Small intestine (tissue), 7 donors: ENCODE measurements at regions not wholly inside any gene's neighbourhood (a gene's known extent, or its start where the extent isn't known, plus 50 kb on each side); places are given as distances from the start of the nearest gene placed in this dataset.
"Not testable (repeated sequence)": the region's sequence is repeated elsewhere in the genome, so short reads cannot be mapped to it uniquely, and the experiment has no call there.

Experiments used
- DNase-seq, 2 donors: peaks; one replicate each; pipeline versions ENCODE4 v3.0.0 to v3.0.0-alpha.2; 2013
- FAIRE-seq: peaks from 2 replicates; lab custom pipeline; 2012; peaks lifted over from hg19 to GRCh38; lab: Jason Lieb, UNC
- H3K27ac ChIP-seq, 3 donors: one replicate each; pipeline ENCODE4 v1.5.1; 2013; ENCODE audit warnings: low read length in 2 of 3, mild to moderate bottlenecking in 2 of 3, control low read depth in 1 of 3, inconsistent platforms in 1 of 3, low read depth in 1 of 3, moderate library complexity in 1 of 3
- H3K27me3 ChIP-seq, 3 donors: one replicate each; pipeline ENCODE4 v1.6.1; 2013; ENCODE audit warnings: low read length in 3 of 3, inconsistent platforms in 1 of 3; ENCODE audit not compliant: control insufficient read depth in 3 of 3, insufficient read depth in 3 of 3
- H3K36me3 ChIP-seq, 3 donors: one replicate each; pipeline ENCODE4 v1.6.1; 2013; ENCODE audit warnings: low read length in 3 of 3, inconsistent platforms in 1 of 3, low read depth in 1 of 3, mild to moderate bottlenecking in 1 of 3, moderate library complexity in 1 of 3; ENCODE audit not compliant: control insufficient read depth in 3 of 3, insufficient read depth in 2 of 3
- H3K4me1 ChIP-seq, 3 donors: one replicate each; pipeline ENCODE4 v1.6.1; 2013; ENCODE audit warnings: low read length in 2 of 3, inconsistent platforms in 1 of 3, low read depth in 1 of 3, mild to moderate bottlenecking in 1 of 3, moderate library complexity in 1 of 3; ENCODE audit not compliant: control insufficient read depth in 3 of 3, insufficient read depth in 2 of 3
- H3K4me3 ChIP-seq, 3 donors: one replicate each; pipeline ENCODE4 v1.5.1; 2013; ENCODE audit warnings: low read length in 3 of 3, control low read depth in 1 of 3, inconsistent platforms in 1 of 3, low read depth in 1 of 3, mild to moderate bottlenecking in 1 of 3, moderate library complexity in 1 of 3
- H3K9me3 ChIP-seq, 2 donors: one replicate each; pipeline ENCODE4 v1.6.1; 2013; ENCODE audit warnings: low read depth in 1 of 2, low read length in 1 of 2; ENCODE audit not compliant: control insufficient read depth in 2 of 2, insufficient read depth in 1 of 2
- WGBS, 3 donors: extraction: QIAGEN DNeasy Blood & Tissue Kit; methylation state at CpG; one replicate each; pipeline ENCODE4 v1.1.7; 2013; 5-methylcytosine and 5-hydroxymethylcytosine counted together
- donor health status: healthy with polysubstance abuse.
- donor health status: control.
- donor health status: control.
- donor health status: Bipolar disorder and iron deficiency.
- donor health status: healthy.

DNA sequence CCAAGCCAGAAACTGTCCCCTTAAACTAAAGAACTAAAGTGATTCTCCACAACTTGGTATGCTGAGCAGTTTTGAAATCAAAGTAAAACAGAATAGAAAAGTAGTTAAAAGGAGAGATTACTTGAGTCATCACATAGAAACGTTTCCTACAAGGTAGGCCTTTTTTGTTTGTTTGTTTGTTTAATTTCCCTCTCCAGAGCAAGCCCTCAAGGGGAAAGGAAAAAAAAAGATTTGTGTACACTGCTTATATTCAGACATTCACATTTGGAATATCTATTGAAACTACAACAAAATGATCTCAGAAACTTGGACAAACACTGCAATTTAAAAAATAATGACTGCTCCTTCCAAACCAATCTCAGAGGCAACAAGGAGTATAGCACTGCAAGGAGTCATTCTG, 304.7 kb upstream of the NREP start:
- Histone ChIP-seq H3K27me3 (no peaks in the 10 kb centered on the region), H3K4me1 (no peaks in the 10 kb centered on the region), H3K27ac (no peak overlapping the region), H3K36me3 (no peaks in the 10 kb centered on the region), H3K9me3 (no peaks in the 10 kb centered on the region), H3K4me3 (no peak overlapping the region)
- FAIRE-seq (no peak), DNase-seq (no peak)
- WGBS, 3 donors: 3 to 15% (median 13%) methylated on average over 1 of the region's 1 CpG

DNA sequence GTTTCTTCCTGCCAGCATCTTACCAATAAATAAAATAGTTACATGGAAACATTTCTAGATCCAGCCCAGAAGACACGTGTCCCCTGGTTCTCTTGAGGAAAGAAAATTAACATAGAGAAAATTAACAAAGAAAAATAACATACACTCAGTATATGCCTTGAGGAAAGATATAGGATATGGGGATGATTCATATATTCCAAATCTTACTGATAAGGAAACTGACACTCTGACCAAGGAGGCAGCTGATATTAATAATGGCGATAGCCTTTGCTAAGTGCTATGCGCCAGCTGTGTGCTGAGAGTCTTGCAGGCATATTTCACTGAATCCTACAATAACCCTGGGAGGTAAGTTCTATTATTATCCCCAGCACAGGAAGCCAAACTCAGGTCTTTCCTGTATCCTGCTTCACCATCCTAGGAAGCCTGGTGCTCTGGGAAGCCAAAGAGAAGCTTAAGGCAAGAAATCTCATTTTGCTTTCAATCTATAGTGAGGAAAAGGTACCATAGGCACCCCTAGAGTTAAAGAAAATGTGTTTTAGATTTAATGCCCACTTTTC, 302.7 kb upstream of the NREP start:
- Histone ChIP-seq H3K27ac (no peak overlapping the region), H3K4me3 (no peak overlapping the region), H3K27me3 (no peaks in the 10 kb centered on the region), H3K9me3 (peaks cover 0 to 4% of the 10 kb centered on the region in 2 donors), H3K4me1 (no peaks in the 10 kb centered on the region), H3K36me3 (no peaks in the 10 kb centered on the region)
- DNase-seq (no peak), FAIRE-seq (no peak)
- 71 to 81% (median 72%) methylated on average over 3 of the region's 3 CpGs for WGBS, 3 donors

DNA sequence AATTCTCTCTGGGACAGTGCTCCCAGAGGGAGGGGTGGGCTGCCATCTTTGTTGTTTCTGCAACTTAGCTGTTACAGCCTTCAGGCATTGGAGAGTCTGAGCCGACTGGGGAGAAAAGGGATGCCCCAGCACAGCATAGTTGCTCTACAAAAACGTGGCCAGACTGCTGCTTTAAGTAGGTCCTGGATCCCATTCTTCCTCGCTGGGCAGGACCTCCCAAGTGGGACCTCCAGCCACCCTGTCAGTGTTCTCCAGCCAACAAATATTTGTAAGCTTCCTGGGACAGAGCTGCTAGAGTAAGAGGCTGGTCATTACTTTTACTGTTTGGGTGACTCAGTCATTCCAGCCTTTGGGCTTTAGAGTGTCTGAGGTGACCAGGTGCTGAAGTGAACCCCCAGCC, 292.7 kb upstream of the NREP start:
- H3K4me3 ChIP-seq: no peak overlapping the region

DNA sequence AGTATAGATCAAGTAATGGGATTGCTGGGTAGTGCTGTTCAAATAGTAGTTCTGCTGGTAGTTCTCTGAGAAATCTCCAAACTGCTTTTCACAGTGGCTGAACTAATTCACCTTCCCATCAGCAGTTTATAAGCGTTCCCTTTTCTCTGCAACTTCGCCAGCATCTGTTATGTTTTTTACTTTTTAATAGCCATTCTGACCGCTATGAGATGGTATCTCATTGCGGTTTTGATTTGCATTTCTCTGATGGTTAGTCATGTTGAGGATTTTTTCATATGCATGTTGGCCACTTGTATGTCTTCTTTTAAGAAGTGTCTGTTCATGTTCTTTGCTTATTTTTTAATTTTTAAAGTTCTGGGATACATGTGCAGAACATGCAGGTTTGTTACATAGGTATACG, 279.2 kb upstream of the NREP start:
- H3K4me1 ChIP-seq: no peaks in the 10 kb centered on the region
- H3K9me3 ChIP-seq: no peaks in the 10 kb centered on the region
- 85 to 95% (median 89%) methylated on average over 5 of the region's 5 CpGs for WGBS, 3 donors
- no peak overlapping the region for H3K27ac ChIP-seq
- H3K27me3 ChIP-seq: no peaks in the 10 kb centered on the region
- no peaks in the 10 kb centered on the region for H3K36me3 ChIP-seq
- no peak overlapping the region for H3K4me3 ChIP-seq
- DNase-seq (no peak), FAIRE-seq (no peak)

More for the DNA sequence above, 292.7 kb upstream of the NREP start:
- peaks cover 0 to 19% of the 10 kb centered on the region in 2 donors for H3K9me3 ChIP-seq
- DNase-seq (no peak), FAIRE-seq (no peak)
- no peaks in the 10 kb centered on the region for H3K4me1 ChIP-seq
- no peaks in the 10 kb centered on the region for H3K27me3 ChIP-seq
- H3K36me3 ChIP-seq: no peaks in the 10 kb centered on the region
- WGBS, 3 donors: 51 to 63% (median 55%) methylated on average over 3 of the region's 3 CpGs
- H3K27ac ChIP-seq: no peak overlapping the region

DNA sequence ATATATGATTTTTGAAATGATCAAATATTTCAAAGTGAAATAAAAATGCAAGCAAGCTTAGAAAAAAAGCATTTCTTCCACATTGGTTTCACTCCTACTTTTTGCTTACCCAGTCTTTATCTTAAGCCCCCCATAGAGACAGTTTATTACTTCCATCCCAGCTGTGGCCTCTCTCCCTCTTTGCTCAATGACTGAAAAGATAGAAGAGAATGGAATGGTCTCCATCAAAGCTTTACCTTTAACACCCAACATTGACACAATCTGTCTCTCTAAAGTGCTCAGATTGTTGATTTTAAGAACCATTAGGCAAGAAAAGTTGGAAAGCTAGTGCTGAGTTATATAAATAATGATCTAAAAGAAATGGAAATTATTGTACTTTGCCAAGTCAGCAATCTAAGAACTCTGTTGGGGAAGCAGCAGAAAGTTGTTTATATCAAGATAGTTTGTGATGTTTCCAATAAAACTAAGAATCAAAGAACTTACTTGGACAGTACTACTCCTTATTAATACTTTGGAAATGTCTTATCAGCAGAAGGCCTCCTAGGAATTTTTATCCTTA, 277.5 kb upstream of the NREP start:
- Histone ChIP-seq H3K27me3 (no peaks in the 10 kb centered on the region), H3K36me3 (no peaks in the 10 kb centered on the region), H3K27ac (no peak overlapping the region), H3K4me3 (no peak overlapping the region), H3K4me1 (no peaks in the 10 kb centered on the region), H3K9me3 (peaks cover 0 to 4% of the 10 kb centered on the region in 2 donors)
- FAIRE-seq (no peak), DNase-seq (no peak)

DNA sequence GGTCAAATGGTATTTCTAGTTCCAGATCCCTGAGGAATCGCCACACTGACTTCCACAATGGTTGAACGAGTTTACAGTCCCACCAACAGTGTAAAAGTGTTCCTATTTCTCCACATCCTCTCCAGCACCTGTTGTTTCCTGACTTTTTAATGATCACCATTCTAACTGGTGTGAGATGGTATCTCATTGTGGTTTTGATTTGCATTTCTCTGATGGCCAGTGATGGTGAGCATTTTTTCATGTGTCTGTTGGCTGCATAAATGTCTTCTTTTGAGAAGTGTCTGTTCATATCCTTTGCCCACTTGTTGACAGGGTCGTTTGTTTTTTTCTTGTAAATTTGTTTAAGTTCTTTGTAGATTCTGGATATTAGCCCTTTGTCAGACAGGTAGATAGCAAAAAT, 269.9 kb upstream of the NREP start:
- not testable (repeated sequence) for H3K4me1 ChIP-seq, H3K9me3 ChIP-seq, H3K27me3 ChIP-seq, FAIRE-seq, DNase-seq, H3K27ac ChIP-seq, H3K36me3 ChIP-seq, H3K4me3 ChIP-seq
- WGBS, 3 donors: 39 to 72% (median 53%) methylated on average over 3 of the region's 3 CpGs

DNA sequence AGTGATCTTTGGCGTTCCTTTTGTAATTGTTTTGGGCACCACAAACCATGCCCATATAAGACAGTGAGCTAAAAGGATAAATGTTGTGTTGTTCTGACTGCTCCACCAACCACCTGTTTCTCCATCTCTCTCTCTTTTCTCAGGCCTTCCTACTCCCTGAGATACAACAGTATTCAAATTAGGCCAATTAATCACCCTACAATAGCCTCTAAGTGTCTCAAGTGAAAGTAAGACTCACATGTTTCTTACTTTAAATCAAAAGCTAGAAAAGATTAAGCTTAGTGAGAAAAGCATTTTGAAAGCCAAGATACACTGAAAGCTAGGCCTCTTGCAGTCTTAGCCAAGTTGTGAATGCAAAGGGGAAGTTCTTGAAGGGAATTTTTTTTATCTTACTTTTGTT, 268.8 kb upstream of the NREP start:
- FAIRE-seq: no peak
- Histone ChIP-seq H3K27ac (no peak overlapping the region), H3K4me1 (no peaks in the 10 kb centered on the region), H3K4me3 (no peak overlapping the region), H3K27me3 (no peaks in the 10 kb centered on the region), H3K36me3 (no peaks in the 10 kb centered on the region), H3K9me3 (peaks cover 0 to 9% of the 10 kb centered on the region in 2 donors)
- DNase-seq: no peak
- WGBS, 3 donors: 0% methylated on average over 1 of the region's 1 CpG

DNA sequence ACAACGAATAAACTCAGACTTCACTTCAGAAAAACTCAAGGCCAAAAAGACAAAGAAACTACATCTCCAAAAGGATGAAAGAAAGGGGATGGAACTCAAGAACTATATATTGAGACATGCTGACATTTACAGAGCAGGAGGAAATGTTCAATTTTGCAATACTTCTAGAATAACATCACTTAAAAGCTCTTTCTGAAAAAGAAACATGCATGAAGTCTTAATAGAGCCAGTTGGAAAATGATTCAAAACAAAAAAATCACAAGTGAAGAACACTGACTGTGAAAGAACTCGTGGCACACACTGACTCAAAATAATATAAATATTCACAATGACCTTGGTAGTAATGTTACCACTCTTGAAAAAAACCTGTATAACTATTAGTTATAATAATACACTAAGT, 267.8 kb upstream of the NREP start:
- 51 to 60% (median 52%) methylated on average over 2 of the region's 2 CpGs for WGBS, 3 donors
- H3K27ac ChIP-seq: no peak overlapping the region
- no peak for DNase-seq
- H3K9me3 ChIP-seq: peaks cover 0 to 7% of the 10 kb centered on the region in 2 donors
- FAIRE-seq: no peak
- no peak overlapping the region for H3K4me3 ChIP-seq
- H3K36me3 ChIP-seq: no peaks in the 10 kb centered on the region
- H3K27me3 ChIP-seq: no peaks in the 10 kb centered on the region
- H3K4me1 ChIP-seq: no peaks in the 10 kb centered on the region

DNA sequence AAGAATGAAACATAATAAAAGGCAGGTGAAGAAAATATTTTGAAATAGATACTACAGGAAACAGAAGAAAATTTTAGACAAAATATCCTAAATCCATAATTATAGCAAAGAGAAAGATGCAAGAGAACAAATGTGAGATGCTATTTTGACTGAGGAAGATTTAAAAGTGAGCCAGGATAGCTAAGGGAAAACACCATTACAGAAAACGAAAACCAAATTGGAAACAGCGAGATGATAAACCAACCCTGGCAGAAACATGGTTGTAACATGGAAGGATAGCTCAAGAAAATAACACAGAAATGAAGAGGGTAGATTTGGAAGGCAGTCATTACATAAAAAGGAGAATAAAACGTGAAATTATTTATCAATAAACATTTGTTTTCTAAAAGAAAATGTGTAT, 267.2 kb upstream of the NREP start:
- DNase-seq (no peak), FAIRE-seq (no peak)
- no peaks in the 10 kb centered on the region for H3K27me3 ChIP-seq
- no peaks in the 10 kb centered on the region for H3K36me3 ChIP-seq
- 71 to 82% (median 72%) methylated on average over 3 of the region's 3 CpGs for WGBS, 3 donors
- H3K4me3 ChIP-seq: no peak overlapping the region
- peaks cover 0 to 4% of the 10 kb centered on the region in 2 donors for H3K9me3 ChIP-seq
- H3K27ac ChIP-seq: no peak overlapping the region
- H3K4me1 ChIP-seq: no peaks in the 10 kb centered on the region
